GM10266 (cell line): ENCODE measurements at regions not wholly inside any gene's neighbourhood (a gene's known extent, or its start where the extent isn't known, plus 50 kb on each side); places are given as distances from the start of the nearest gene placed in this dataset.

Source experiments
- DNase-seq: peaks from one replicate; pipeline ENCODE4 v3.0.0; 2012; ENCODE audit errors: extremely low spot score
- CTCF ChIP-seq: IDR thresholded peaks from 2 replicates; pipeline ENCODE4 v1.5.1; 2012; ENCODE audit warnings: mild to moderate bottlenecking, low read depth; ENCODE audit not compliant: control insufficient read depth, insufficient read depth; ENCODE audit errors: missing control alignments

DNA sequence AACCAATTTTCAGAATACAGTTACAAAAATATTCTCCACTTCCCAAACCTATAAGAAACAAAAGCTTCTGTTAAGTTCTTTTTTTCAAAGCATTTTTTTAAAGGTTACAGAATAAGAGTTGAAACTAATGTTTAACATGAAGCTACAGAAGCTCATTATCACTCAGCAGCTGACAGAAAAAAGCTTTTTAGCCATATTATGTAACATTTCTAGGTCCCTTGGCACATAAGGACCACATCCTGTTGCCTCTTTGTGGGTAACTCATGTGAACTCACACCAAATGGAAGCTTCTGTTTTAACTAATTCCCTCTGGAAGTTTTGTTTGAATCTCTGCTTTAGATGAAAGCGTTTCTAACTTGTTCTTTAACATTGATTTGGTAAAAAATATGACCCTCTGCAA lies 242.5 kb upstream of the TMPRSS15 start:
- no peak for TF ChIP-seq CTCF
- DNase-seq, result no peak

DNA sequence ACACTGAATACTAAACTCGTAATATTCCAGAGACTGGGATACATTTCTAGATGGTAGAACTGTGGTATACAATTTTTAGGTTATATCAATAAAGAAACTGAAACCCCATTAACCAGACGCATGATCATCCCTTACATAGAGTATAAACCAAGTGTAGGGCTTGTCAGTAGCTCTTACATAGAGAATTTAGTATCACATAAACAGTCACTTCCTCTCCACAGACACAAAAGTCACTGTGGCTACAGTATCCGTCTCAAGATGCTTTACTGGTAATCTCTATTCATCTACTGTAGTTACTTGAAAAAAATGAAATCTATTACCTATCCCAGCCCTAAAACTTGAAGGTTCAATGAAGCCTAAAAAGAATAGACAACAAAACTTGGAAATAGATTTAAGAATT lies 252.3 kb upstream of the TMPRSS15 start:
- no peak for TF ChIP-seq CTCF
- no peak for DNase-seq

GRCh38 chr21:18661842-18662241 lies 258.3 kb upstream of the TMPRSS15 start:
- TF ChIP-seq CTCF, result no peak
- no peak for DNase-seq

- DNase-seq, result no peak
- no peak for TF ChIP-seq CTCF
Observed at GRCh38 chr21:18663663-18664062, 260.1 kb upstream of the TMPRSS15 start.

GRCh38 chr21:18666725-18667124 lies 263.1 kb upstream of the TMPRSS15 start:
- TF ChIP-seq CTCF, result no peak
- no peak for DNase-seq

- TF ChIP-seq CTCF, result no peak
Observed at GRCh38 chr21:18673789-18674188, 270.2 kb upstream of the TMPRSS15 start.

GRCh38 chr21:18677632-18678031 lies 274.0 kb upstream of the TMPRSS15 start:
- DNase-seq, result no peak
- TF ChIP-seq CTCF, result no peak

More at GRCh38 chr21:18673789-18674188, 270.2 kb upstream of the TMPRSS15 start:
- no peak for DNase-seq
